ENCODE measurements at regions not wholly inside any gene's neighbourhood (a gene's known extent, or its start where the extent isn't known, plus 50 kb on each side); places are given as distances from the start of the nearest gene placed in this dataset.
A peak's percentile ranks its signal among the peaks of the same experiment; 100 is the strongest.

DNA sequence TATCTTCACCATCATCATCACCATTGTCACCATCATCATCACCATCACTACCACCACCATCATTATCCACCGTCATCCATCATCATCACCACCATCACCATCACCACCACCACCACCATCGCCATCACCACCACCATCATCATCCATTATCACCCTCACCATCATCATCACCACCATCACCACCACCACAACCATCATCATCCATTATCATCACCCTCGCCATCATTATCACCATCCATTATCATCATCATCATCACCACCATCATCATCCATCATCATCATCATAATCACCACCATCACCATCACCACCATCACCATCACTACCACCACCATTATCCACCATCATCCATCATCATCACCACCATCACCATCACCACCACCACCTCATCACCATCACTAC lies 95.6 kb downstream of the C16orf95 start:
- intact Hi-C loops (cut with DNase I) = no loop called here
- DNase-seq (ENCODE audit: missing footprints) (no peak), ATAC-seq (no peak)

DNA sequence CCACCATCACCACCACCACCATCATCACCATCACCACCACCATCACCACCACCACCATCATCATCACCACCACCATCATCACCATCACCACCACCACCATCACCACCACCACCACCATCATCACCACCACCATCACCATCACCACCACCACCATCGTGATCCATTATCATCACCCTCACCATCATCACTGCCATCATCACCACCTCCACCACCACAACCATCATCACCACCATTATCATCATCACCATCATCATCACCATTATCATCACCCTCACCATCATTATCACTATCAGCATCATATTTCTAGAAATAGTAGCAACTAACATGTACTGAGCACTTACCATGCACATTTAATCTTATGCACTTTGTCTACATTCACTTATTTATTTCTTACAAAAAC lies 94.9 kb downstream of the C16orf95 start:
- ATAC-seq (no peak), DNase-seq (ENCODE audit: missing footprints) (no peak)
- intact Hi-C loops (cut with DNase I) = no loop called here

DNA sequence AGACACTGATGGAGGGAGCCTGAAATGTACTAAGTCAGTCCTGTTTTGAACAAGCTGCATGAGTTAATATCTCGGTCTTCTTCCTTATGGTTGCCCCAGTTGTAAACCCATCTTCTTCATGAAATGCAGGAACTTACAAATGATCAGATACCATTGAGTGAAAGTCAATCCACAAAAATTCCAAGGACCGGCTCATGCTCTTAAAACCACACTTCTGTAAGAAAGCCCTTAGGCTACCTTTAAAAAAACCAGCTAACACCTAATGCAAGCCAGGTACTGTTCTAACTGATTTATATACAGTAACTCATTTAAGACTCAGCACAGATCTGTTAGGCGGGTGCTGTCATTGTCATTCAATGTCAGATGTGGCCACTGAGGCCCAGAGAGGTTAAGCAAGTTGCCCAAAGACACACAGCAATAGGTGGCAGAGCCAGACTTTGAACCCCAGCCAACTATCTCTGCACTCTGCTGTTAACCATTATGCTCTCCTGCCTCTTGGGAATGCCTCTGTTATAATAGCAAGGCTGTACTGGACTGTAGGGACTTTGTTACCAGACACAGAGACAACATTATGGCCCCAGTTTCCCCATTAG lies 93.4 kb downstream of the C16orf95 start:
- intact Hi-C loops (cut with DNase I) = no loop called here
- ATAC-seq = no peak
- no peak for DNase-seq (ENCODE audit: missing footprints)

DNA sequence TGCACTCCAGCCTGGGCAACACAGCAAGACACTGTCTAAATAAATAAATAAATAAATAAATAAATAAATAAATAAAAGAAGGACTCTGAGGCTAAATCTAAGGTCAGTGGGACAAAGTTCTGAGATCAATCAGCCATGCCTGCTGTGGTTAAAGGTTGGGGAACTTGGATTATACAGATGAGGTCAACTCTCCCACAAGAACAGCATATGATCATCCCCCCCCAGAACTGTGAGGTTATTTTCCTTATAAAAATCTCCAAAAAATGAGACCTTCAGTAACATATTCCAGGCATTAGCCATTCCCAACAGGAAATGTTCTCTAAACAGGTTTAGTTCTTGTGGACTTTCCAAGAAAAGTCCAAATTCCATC lies 90.3 kb downstream of the C16orf95 start:
- DNase-seq (ENCODE audit: missing footprints) (no peak), ATAC-seq (no peak)
- intact Hi-C loops (cut with DNase I) = no loop called here

DNA sequence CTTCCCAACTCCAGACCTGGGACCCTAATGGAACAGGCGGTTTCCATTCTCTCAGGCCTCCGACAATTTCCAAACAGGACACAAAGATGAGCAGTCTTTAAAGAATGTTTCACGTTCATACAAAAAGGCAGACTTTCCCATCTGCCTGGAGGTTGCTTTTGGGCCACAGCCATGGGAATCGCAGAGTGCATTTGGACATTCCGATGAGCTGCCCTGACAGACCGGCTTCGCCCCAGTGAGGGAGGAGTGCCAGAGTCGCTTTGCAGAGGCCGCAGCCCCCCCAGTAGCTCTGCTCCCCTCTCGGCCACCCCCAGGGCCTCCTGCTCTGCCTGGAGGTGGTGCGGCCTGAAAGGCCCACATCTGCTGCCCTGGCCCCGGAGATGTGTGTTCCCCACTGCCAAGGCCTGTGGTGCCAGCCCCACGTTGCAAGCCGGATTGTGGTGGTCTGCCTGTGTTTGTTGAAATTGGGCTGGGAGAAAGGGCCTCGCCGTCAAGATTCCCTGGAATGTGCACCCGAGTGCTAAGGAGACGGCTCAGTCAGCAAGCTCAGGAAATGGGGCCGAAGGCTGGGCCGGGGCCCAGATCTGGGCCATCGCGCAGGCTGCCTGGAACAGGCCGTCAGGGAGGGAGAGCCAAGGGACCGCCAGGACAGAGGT lies 89.8 kb downstream of the C16orf95 start:
- DNase-seq (ENCODE audit: missing footprints) (no peak), ATAC-seq (peak; percentile 82)
- intact Hi-C loops (cut with DNase I) = no loop called here

DNA sequence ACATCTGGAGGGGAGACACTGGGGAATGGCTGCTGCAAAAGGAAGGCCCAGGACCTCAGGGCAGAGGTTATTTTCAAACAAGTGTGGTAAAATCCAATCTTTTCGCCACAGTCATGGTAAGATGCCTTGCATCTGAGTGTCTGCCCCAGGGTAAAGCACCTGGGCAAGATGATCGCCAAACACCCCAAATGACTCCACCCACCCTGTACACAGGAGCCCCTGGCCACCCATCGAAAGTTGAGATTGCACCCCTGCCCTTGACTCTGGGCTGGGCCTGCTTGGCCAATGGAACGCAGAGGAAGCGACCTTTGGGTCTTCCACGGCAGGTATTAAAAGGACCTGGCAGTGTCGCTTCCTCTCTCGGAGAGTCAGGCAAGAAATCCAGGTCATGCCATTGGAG lies 88.8 kb downstream of the C16orf95 start:
- DNase-seq (ENCODE audit: missing footprints) = no peak
- no peak for ATAC-seq
- intact Hi-C loops (cut with DNase I) = no loop called here

DNA sequence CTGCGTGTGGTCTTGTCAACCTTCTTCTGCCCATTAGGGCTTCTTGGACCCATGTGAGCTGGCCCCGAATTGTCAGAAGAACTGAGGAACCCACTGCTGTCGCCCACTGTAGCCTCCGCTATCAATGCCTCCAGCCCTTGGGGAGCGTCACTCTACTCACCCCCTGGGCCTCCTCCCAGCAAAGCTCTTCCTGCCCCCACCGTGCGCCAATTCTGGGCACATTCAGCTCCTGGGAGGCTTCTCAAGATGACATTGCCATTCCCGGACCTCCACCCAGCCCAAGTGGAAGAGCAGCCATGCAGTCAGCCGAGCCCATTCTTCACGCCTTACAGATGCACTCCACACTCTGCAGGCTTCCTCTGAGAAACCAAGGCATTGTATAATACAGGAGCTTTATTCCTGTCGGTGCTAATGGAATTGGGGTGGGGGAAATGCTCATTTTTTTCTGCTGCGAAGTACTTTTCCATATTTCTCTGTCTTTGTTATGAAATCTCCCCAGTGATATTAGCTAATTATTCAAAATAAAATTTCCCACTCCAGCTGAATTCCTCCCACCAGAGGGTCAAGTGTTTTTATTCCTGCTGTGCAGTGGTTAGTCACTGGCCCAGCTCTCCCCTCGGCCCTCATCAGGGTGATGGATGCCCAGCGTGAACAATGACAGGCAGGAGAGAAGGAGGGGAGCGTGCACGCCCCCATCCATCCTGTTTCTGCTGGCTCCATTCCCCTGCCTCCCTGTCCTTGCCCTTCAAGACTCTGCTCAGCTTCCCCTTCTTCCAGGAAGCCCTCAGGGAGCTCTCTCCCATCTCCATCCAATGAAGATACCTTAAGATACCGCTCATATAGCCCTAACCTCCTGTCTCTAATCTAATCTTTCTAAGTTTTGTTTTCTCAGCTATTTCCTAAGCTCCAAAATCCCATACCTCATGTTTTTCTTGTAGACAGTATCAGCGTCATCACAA lies 87.7 kb downstream of the C16orf95 start:
- intact Hi-C loops (cut with DNase I) = no loop called here
- ATAC-seq (no peak), DNase-seq (ENCODE audit: missing footprints) (no peak)

DNA sequence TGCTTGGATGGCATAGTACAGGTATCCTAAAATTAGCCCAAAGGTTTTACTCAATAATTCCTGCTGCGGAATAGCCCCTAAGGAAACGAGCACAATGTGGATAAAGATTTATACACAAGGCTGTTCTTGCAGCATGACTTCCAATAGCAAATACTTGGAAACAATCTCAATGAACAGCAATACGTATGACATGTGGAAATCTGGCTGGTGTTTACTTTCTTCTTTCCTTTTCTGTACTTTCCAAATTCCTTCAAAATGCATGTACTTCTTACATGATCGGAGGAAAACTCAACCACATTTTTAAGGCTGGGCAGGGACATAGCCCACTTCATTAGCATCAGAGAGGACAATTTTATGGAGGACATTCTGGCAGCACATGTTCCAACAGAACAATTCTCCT lies 86.6 kb downstream of the C16orf95 start:
- DNase-seq (ENCODE audit: missing footprints) = no peak
- intact Hi-C loops (cut with DNase I) = no loop called here
- no peak for ATAC-seq

DNA sequence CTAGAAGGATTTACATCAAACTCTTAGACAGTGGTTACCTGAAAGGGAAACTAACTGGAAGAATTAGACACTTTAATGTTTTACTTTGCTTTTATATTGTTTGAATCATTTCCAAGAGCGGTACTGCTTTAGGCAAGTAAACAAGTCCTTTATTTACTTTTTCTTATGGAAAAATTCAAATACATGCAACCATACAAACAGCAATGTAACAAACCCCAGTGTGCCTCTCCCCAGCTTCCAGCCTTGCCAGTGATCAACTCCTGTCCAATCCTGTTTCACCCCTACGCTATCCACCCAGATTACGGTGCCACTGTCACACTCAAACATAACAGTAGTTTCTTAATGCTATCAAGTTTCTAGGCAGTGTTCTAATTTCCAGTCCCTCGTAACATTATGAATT lies 85.9 kb downstream of the C16orf95 start:
- intact Hi-C loops (cut with DNase I) = no loop called here
- ATAC-seq (no peak), DNase-seq (ENCODE audit: missing footprints) (no peak)

DNA sequence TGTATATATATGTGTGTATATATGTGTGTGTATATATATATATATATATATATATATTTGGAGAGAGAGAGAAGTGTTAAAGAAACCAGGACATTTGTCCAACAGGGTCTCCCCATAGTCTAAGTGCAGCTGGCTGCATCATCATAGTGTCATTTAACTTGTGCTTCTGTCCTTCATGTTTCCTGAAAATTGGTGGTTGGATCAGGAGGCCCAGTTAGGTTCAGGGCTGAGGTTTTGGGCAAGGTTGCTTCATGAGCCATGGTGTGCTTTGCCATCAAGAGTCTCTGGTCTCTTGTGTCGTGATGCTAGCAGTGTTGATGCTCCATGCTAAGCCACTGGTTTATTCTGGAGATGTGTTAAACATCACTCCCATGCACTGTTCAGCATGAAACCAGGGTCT lies 85.3 kb downstream of the C16orf95 start:
- intact Hi-C loops (cut with DNase I) = no loop called here
- no peak for ATAC-seq
- no peak for DNase-seq (ENCODE audit: missing footprints)

DNA sequence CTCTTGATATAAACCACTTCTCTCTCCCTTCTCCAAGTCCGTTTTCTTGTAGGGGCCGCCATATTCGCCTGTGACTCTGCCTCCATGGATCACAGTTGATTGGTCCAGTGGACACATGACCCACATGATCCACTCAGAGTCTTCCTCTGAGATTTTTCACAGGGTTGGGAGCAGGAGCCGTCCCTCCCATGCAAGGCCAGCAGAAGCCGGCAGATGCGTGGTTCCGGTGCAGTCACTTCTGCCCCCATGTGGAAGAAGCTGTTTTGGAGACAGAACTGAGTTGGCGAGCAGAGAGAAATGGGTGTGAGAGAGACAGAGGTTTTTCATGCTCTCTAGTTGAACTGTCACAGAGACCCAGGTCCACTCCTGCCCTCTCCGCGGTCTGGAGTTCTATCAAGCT lies 83.3 kb downstream of the C16orf95 start:
- no peak for ATAC-seq
- intact Hi-C loops (cut with DNase I) = no loop called here
- DNase-seq (ENCODE audit: missing footprints) = no peak

DNA sequence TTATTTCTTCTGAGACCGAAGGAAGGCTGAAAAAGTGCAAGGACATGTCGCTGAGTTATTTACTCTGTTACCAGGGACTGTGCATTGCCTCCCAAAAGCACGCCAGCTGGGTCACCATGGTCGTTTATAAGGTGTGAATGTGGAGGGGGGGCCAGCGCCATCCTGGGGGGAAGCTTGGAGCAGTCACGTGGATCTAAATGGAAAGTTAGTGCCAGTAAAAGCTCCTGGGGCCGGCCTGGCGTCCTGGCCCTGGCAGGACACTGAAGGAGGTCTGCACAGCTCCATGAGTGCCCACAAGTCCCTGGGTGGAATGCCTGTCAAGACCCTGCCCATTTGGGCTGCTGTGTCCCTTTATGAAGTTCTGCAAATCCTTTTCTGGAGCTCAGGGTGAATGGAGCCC lies 82.6 kb downstream of the C16orf95 start:
- ATAC-seq (no peak), DNase-seq (ENCODE audit: missing footprints) (no peak)
- intact Hi-C loops (cut with DNase I) = no loop called here

DNA sequence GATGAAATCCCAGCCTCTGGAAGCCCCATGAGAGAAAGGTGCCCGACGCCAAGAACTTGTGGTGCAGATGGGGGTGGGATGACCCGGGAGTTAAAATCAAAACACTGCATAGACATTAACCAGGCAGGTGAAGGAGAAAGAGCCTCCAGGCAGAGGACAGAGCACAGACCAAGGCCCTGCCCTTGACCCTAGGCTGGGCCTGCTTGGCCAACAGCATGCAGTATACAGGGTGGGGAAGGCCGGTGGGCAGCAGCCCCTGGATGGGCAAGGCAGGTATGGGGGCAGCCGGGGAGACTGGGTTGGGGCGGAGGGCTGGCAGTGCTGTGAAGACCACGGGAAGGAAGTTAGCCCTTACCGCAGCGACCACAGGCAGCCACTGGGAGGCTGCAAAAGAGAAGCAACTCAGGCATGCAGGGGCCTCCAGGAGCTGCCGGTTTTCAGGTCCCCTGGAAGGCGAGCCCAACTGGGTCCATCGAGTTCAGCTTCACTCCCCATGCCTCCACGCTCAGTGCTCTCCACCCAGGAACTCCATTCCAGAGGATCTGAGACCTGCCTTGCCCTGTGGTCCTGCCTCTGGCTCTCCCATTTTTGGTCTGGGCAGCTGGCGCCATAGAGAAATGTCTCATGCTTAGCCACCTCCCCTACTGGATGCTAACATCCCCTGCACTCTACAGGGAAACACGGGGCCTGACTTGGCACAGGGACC lies 81.2 kb downstream of the C16orf95 start:
- DNase-seq (ENCODE audit: missing footprints) = no peak
- no peak for ATAC-seq
- intact Hi-C loops (cut with DNase I) = no loop called here

DNA sequence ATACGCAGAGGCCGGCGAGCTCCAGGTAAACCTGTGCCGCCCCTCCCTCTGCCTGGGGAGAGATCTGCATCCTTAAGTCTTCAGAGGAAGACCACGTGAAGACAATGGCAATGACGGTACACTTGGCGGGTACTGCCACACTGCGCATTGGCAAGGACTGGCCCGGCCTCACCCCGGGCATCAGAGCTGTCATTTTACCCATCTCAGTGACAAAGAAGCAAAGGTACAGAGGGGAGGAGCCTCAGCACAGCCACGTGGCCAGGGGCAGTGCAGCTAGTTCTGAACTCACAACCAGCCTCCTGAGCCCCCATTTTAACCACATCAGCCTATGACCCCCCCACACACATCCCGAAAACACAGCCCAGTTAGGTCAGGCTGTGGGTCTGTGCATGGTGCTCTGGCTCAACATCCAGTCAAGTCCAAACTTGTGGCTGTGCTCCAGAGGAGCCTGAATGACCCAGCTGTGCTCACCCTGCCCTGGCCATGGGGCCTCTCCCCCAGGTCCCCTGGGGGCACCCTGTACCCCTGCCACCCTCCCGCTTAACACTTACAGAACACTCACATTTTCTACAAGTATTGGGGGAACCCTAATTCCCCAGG lies 80.6 kb downstream of the C16orf95 start:
- intact Hi-C loops (cut with DNase I) = no loop called here
- ATAC-seq = no peak
- no peak for DNase-seq (ENCODE audit: missing footprints)

DNA sequence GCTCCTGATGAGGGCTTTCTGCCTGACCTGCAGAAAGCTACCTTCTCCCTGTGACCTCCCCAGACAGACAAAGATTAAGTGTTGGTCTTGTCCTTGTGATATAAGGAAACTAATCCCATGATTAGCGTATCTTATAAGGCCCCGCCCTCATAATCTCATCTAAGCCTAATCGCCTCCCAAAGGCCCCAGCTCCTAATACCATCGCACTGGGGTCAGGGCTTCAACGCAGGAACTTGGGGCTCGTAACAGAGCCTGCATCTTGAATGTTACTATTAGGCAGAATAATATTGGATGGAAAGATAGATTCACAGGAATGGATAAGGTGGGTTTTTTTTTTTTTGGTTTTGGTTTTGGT lies 78.9 kb downstream of the C16orf95 start:
- no peak for DNase-seq (ENCODE audit: missing footprints)
- no peak for ATAC-seq
- intact Hi-C loops (cut with DNase I) = no loop called here

DNA sequence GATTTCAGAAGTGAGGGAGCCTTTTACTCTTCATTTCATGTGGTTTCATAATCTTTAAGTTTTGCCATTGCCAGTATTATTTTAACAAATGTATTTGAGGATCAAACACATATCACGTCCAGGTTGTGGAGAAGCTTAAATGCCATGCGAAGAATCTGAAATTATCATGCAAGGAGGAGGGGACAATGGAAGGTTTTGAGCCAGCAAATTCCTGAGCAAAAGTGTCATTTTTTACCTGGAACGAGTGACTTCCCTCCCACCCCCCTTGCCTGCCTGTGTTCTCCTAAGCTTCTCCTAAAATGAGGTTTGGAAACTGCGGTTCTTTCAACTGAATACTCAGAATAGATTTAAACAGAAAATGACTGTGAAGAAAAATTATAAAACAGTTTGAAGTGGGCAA lies 77.6 kb downstream of the C16orf95 start:
- intact Hi-C loops (cut with DNase I) = no loop called here
- ATAC-seq (no peak), DNase-seq (ENCODE audit: missing footprints) (no peak)

DNA sequence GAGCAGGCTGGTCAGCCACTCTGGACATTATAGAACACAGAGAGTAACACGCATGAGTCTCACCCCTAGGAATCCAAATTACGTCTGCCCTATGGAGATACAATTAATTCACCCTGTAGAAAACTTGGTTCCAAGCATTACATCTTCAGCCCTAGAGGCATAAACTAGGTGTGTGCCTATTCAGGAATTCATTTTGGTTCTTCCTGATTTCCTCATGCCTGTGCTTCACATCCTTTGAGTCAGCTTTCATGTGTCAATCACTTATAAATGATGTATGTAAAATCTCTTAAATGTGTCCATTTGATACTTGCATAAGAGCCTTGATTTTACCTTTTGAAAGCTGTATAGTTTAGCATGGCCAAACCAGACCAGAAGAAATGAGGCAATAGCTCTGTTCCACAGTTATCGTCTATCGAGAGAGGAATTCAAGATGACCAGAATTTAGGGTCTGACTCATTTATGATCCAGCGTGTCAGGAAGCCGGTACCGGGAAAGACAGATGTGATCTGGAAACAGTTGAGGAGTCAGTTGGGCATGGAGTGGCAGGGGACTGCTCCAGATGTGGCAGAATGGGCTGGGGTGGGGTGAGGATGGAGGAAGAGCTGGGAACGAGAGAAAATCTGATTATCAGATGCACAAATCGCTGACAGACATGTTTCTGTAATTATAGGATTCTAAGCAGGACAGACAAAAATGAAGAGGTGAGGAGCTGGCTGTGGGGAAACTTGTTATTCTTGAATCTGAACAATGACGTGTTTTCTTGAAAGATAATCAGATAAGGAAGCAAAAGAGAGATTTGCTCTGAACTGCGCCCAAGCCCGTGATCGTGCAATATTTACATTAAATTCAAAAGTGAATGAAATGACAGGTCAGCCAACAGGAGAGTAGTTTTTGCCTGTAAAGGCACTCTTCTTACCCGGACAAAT lies 76.7 kb downstream of the C16orf95 start:
- ATAC-seq (no peak), DNase-seq (ENCODE audit: missing footprints) (no peak)
- intact Hi-C loops (cut with DNase I) = no loop called here

DNA sequence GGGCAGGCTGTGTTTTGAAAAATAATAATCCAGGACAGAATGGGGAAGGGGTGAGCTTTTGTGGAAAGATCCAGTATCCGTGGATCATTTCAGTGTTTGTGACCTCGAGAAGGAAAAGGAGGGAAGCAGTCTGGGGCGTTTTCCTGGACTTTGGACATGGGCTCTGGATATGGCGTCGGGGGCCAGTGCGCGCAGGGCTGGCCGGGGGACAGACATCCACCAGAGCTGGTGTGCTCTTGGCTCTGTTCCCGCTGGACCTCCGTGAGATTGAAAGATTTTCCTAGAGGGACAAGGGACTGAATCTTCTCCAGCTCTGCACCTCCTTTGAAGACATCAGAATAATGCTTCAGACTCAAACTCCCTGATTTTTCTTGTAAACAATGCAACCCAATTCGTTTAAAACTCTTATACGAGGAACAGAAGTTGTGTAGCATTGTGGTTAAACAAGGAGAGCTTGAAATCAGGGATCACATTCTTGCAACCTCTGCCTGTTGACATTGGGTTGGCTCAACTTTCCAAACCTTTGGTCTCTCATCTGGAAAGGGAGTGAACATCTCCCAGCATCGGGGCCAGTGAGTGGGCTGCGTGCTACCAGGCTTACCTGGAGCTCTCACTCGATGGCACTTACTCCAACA lies 75.9 kb downstream of the C16orf95 start:
- ATAC-seq (no peak), DNase-seq (ENCODE audit: missing footprints) (no peak)
- intact Hi-C loops (cut with DNase I) = no loop called here

Data from Right ventricle myocardium inferior (tissue), 1 donor.